Spleen (tissue), 11 donors: ENCODE measurements at regions not wholly inside any gene's neighbourhood (a gene's known extent, or its start where the extent isn't known, plus 50 kb on each side); places are given as distances from the start of the nearest gene placed in this dataset.

ENCODE experiments used
- DNase-seq: peaks from one replicate; pipeline ENCODE4 v3.0.0-alpha.2; 2020
- H3K27ac ChIP-seq, 8 donors: fragments of 200-600 bp; sonication (generic) in 7 of 8; 1 replicate in 4 of 8; 2 replicates in 4 of 8; pipeline versions ENCODE4 v1.5.0 to v1.8.0; 2016 to 2021; ENCODE audit warnings: inconsistent platforms in 4 of 8, mild to moderate bottlenecking in 4 of 8, moderate library complexity in 1 of 8
- H3K27me3 ChIP-seq, 7 donors: fragments of 200-600 bp; sonication (generic) in 6 of 7; replicated peaks in 1 of 7; 1 replicate in 4 of 7; 2 replicates in 3 of 7; pipeline versions ENCODE4 v1.5.0 to v1.8.0; 2016 to 2021; ENCODE audit warnings: inconsistent platforms in 3 of 7, mild to moderate bottlenecking in 1 of 7
- H3K36me3 ChIP-seq, 6 donors: fragments of 200-600 bp; sonication (generic) in 5 of 6; 1 replicate in 4 of 6; 2 replicates in 2 of 6; pipeline versions ENCODE4 v1.5.0 to v1.8.0; 2016 to 2021; ENCODE audit warnings: inconsistent platforms in 2 of 6
- H3K4me1 ChIP-seq, 6 donors: fragments of 200-600 bp; sonication (generic) in 5 of 6; 1 replicate in 3 of 6; 2 replicates in 3 of 6; pipeline versions ENCODE4 v1.5.0 to v1.8.0; 2016 to 2021; ENCODE audit warnings: inconsistent platforms in 3 of 6
- H3K4me3 ChIP-seq, 8 donors: fragments of 200-600 bp; sonication (generic) in 7 of 8; 1 replicate in 4 of 8; 2 replicates in 4 of 8; pipeline versions ENCODE4 v1.5.0 to v1.8.0; 2016 to 2021; ENCODE audit warnings: inconsistent platforms in 4 of 8, mild to moderate bottlenecking in 4 of 8, moderate library complexity in 2 of 8
- H3K9me3 ChIP-seq, 8 donors: fragments of 200-600 bp; sonication (generic) in 7 of 8; 1 replicate in 4 of 8; 2 replicates in 4 of 8; pipeline versions ENCODE4 v1.5.0 to v1.8.0; 2016 to 2021; ENCODE audit warnings: inconsistent platforms in 4 of 8
- POLR2A ChIP-seq, 3 donors: fragments of 450-650 bp; IDR thresholded peaks; one replicate each; pipeline ENCODE4 v1.5.1; 2017; ENCODE audit warnings: antibody characterized with exemption in 3 of 3, mild to moderate bottlenecking in 1 of 3
- POLR2AphosphoS5 ChIP-seq, 3 donors: sonication (generic); formaldehyde crosslinking; IDR thresholded peaks; one replicate each; pipeline ENCODE4 v1.5.1; 2017; ENCODE audit warnings: antibody characterized with exemption in 3 of 3
- WGBS, 5 donors: extraction: QIAGEN DNeasy Blood & Tissue Kit in 3 of 5; methylation state at CpG; one replicate each; pipeline versions ENCODE4 v1.1.5 to v1.1.7; 2013 to 2018; 5-methylcytosine and 5-hydroxymethylcytosine counted together
- intact Hi-C: fragments of 100-400 bp; cut with DNase I; formaldehyde crosslinking; loops from one replicate; pipeline ENCODE4 v1.15.0; 2023; ENCODE audit warnings: low total_unique reads
- TF ChIP-seq, protein P1 (sequence below), 11 experiments: fragments of 200-600 bp in 7 of 11; fragments of 450-650 bp in 4 of 11; sonication (generic) in 4 of 11; IDR thresholded peaks in 8 of 11; conservative IDR thresholded peaks in 3 of 11; 1 replicate in 7 of 11; 2 replicates in 4 of 11; pipeline versions ENCODE4 v1.4.0 to v1.8.0; 2016 to 2021; ENCODE audit warnings: antibody characterized with exemption in 11 of 11, inconsistent platforms in 4 of 11, mild to moderate bottlenecking in 1 of 11
- donor health status: healthy with polysubstance abuse.
- donor health status: DM: no; HTN: no; CAD: no; lungs with moderate emphysema.
- donor health status: DM: no; HTN: no; CAD: no.
- donor health status: Bipolar disorder and iron deficiency.
- donor health status: healthy.
- donor health status: DM: no; HTN: no; CAD: no.
- donor health status: DM: yes; HTN: yes; CAD: no.

DNA sequence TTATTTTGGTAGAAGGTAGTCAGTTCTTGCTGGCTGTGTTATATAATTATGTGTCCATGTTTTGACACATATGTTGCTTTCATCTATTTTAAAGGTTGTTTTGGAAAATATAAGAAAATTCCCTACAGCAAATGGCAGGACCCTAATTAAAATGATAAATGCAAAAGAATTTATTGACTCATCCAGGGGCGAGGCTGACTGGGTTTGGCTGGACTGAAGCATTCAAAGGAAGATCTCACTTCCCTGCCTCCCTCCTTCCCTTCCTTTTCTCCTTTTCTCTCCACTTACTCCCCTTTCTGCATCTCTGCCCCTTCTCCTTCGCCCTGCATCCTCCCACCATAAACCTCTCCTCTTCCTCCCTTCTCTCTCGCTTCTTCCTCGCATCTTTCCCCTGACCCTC is 129.6 kb downstream of the SNAPC1 start:
- TF ChIP-seq POLR2AphosphoS5 (IDR thresholded peaks at IDR 0.05) (no peak), POLR2A (IDR thresholded peaks at IDR 0.05) (no peak)
- TF ChIP-seq, protein P1, sequence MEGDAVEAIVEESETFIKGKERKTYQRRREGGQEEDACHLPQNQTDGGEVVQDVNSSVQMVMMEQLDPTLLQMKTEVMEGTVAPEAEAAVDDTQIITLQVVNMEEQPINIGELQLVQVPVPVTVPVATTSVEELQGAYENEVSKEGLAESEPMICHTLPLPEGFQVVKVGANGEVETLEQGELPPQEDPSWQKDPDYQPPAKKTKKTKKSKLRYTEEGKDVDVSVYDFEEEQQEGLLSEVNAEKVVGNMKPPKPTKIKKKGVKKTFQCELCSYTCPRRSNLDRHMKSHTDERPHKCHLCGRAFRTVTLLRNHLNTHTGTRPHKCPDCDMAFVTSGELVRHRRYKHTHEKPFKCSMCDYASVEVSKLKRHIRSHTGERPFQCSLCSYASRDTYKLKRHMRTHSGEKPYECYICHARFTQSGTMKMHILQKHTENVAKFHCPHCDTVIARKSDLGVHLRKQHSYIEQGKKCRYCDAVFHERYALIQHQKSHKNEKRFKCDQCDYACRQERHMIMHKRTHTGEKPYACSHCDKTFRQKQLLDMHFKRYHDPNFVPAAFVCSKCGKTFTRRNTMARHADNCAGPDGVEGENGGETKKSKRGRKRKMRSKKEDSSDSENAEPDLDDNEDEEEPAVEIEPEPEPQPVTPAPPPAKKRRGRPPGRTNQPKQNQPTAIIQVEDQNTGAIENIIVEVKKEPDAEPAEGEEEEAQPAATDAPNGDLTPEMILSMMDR (IDR thresholded peaks at IDR 0.05 in 8 of 11, conservative IDR thresholded peaks at IDR 0.05 in 3 of 11) = no peak
- intact Hi-C loops = loop anchor here (10.0 kb wide), 1 partner anchor 233 kb away; no protein-coding TSS in a partner anchor
- Histone ChIP-seq H3K9me3 (no peaks in the 10 kb centered on the region), H3K36me3 (no peaks in the 10 kb centered on the region), H3K27me3 (no peaks in the 10 kb centered on the region), H3K4me1 (peaks cover 0 to 54% (median 12%) of the 10 kb centered on the region in 6 donors), H3K4me3 (no peak overlapping the region), H3K27ac (no peak overlapping the region)
- no peak for DNase-seq
- 78 to 95% (median 92%) methylated on average over 4 of the region's 4 CpGs for WGBS, 5 donors

DNA sequence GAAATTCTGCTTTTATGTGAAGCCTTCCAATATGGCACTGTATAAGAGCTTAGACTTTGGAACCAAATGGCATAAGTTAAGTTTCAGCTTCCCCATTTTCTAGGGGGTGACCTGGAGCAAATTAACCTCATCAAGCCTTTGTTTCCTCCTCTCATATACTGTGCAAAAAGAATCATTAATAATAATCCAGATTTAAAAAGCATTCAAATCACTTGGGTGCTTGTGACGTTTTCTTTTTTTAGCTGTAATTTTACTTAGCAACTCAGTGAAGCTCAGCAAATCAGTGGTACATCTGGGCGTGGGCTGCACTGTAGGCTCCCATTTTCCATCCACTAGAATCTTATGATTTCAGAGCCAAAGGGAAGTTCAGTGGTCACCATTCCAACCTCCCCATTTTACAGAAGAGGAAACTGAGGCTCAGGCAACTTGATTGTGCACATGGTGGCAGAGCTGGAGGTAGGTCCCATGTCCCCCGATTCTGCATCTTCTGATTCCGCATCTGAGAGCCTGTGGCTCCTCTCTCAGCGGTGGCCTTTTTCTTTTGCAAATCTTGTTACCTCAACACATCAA is 131.2 kb downstream of the SNAPC1 start:
- Histone ChIP-seq H3K27me3 (no peaks in the 10 kb centered on the region), H3K4me3 (no peak overlapping the region), H3K4me1 (peaks cover 0 to 38% (median 10%) of the 10 kb centered on the region in 6 donors), H3K36me3 (no peaks in the 10 kb centered on the region), H3K27ac (no peak overlapping the region), H3K9me3 (no peaks in the 10 kb centered on the region)
- no peak for DNase-seq
- intact Hi-C loops = loop anchor here (10.0 kb wide), 1 partner anchor 231 kb away; no protein-coding TSS in a partner anchor
- TF ChIP-seq POLR2A (IDR thresholded peaks at IDR 0.05) (no peak), POLR2AphosphoS5 (IDR thresholded peaks at IDR 0.05) (no peak)
- TF ChIP-seq, protein P1 (IDR thresholded peaks at IDR 0.05 in 8 of 11, conservative IDR thresholded peaks at IDR 0.05 in 3 of 11) = no peak
- WGBS, 5 donors = 77 to 85% (median 80%) methylated on average over 5 of the region's 5 CpGs

DNA sequence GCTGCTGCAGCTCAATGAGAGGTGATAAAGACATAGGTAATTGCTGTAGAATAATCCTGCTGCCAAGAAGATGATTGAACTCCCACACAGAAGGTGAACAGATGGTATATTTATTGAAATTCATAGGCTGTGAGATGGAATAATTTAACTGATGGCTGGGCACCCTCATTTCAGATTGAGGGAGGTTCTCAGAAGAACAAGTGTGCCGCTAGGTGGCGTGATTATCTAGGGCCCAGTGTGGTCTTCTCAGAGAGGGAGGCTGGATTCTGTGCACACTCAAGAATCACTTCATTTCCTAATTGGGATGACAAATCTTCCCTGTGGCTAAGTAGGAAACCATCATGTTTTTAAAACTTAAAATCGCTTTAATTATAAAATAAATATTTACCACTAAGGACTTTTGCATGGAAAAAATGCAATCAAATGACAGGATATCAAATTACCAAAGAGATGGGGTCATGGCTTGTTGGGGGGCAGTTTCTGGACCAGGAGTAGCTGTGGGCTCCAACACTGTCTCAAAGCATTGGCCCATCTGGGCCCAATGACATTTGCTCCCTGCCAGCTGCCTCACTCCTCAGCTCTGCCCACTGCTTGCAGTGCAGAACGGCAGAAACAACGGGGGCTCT is 132.3 kb downstream of the SNAPC1 start:
- 47 to 51% (median 48%) methylated on average over 5 of the region's 5 CpGs for WGBS, 5 donors
- H3K27me3 ChIP-seq = no peaks in the 10 kb centered on the region
- no peaks in the 10 kb centered on the region for H3K9me3 ChIP-seq
- intact Hi-C loops = loop anchor here (10.0 kb wide), 1 partner anchor 230 kb away; no protein-coding TSS in a partner anchor
- H3K36me3 ChIP-seq = no peaks in the 10 kb centered on the region
- no peak for TF ChIP-seq POLR2AphosphoS5 (IDR thresholded peaks at IDR 0.05)
- TF ChIP-seq, protein P1 (IDR thresholded peaks at IDR 0.05 in 8 of 11, conservative IDR thresholded peaks at IDR 0.05 in 3 of 11) = peak; percentile 23 to 71 (median 58)
- H3K27ac ChIP-seq = no peak overlapping the region
- H3K4me3 ChIP-seq = no peak overlapping the region
- peaks cover 0 to 27% (median 7%) of the 10 kb centered on the region in 6 donors for H3K4me1 ChIP-seq
- DNase-seq = peak; percentile 81

DNA sequence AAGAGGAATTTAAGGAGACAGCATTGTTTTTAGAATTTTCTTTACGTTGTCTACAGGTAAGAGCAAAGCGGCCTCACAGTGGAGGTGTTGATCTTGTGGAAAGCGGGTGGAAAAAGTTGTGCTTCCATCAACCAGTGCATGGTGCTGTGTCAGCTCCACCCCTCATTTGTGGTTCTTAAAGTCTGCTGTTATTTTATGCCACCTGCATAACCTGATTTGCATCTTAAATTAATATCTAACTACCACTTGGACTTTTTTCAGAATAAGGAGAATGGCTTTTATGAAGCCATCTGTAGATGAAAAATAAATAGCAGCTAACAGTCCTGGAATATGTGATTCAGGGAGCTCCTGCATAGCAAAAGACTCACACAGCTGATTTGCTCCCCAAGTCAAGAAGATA is 135.1 kb downstream of the SNAPC1 start:
- Histone ChIP-seq H3K4me3 (no peak overlapping the region), H3K27ac (no peak overlapping the region), H3K4me1 (peaks cover 0 to 11% (median 0%) of the 10 kb centered on the region in 6 donors), H3K36me3 (no peaks in the 10 kb centered on the region), H3K27me3 (no peaks in the 10 kb centered on the region), H3K9me3 (no peaks in the 10 kb centered on the region)
- intact Hi-C loops = loop anchor here (10.0 kb wide), 1 partner anchor 228 kb away; no protein-coding TSS in a partner anchor
- DNase-seq = no peak
- 86 to 97% (median 93%) methylated on average over 3 of the region's 3 CpGs for WGBS, 5 donors
- no peak for TF ChIP-seq POLR2AphosphoS5 (IDR thresholded peaks at IDR 0.05)
